Transverse colon (tissue), 4 donors: ENCODE measurements at regions not wholly inside any gene's neighbourhood (a gene's known extent, or its start where the extent isn't known, plus 50 kb on each side); places are given as distances from the start of the nearest gene placed in this dataset.

Source experiments
- DNase-seq: peaks from one replicate; pipeline ENCODE4 v3.0.0-alpha.2; 2019
- H3K27ac ChIP-seq, 4 donors: fragments of 200-600 bp; sonication (generic); 2 replicates each; pipeline ENCODE4 v1.5.1; 2016 to 2018; ENCODE audit warnings: inconsistent platforms in 4 of 4
- H3K27me3 ChIP-seq: fragments of 200-600 bp; sonication (generic); 2 replicates; pipeline ENCODE4 v1.5.1; 2017; ENCODE audit warnings: inconsistent platforms
- H3K36me3 ChIP-seq, 4 donors: fragments of 200-600 bp; sonication (generic); 2 replicates each; pipeline ENCODE4 v1.5.1; 2017 to 2019; ENCODE audit warnings: inconsistent platforms in 4 of 4
- H3K4me1 ChIP-seq, 4 donors: fragments of 200-600 bp; sonication (generic); 2 replicates each; pipeline ENCODE4 v1.5.1; 2017 to 2020; ENCODE audit warnings: inconsistent platforms in 4 of 4
- H3K4me3 ChIP-seq, 4 donors: fragments of 200-600 bp; sonication (generic); 1 replicate in 1 of 4; 2 replicates in 3 of 4; pipeline versions ENCODE4 v1.5.1 to v1.6.1; 2017 to 2019; ENCODE audit warnings: inconsistent platforms in 4 of 4
- H3K9me3 ChIP-seq, 2 donors: fragments of 200-600 bp; sonication (generic); 2 replicates each; pipeline ENCODE4 v1.5.1; 2017 to 2019; ENCODE audit warnings: inconsistent platforms in 2 of 2
- EP300 ChIP-seq: sonication (generic); formaldehyde crosslinking; IDR thresholded peaks from one replicate; pipeline ENCODE4 v1.6.1; 2017; ENCODE audit warnings: antibody characterized with exemption, low read depth
- POLR2A ChIP-seq: fragments of 450-650 bp; IDR thresholded peaks from one replicate; pipeline ENCODE4 v1.6.1; 2016; ENCODE audit warnings: antibody characterized with exemption, mild to moderate bottlenecking, moderate library complexity
- POLR2AphosphoS5 ChIP-seq, 3 donors: sonication (generic); formaldehyde crosslinking; IDR thresholded peaks; one replicate each; pipeline ENCODE4 v1.6.1; 2016; ENCODE audit warnings: antibody characterized with exemption in 3 of 3
- WGBS, 2 donors: methylation state at CpG; one replicate each; pipeline ENCODE4 v1.1.5; 2018; ENCODE audit warnings: low coverage in 1 of 2; 5-methylcytosine and 5-hydroxymethylcytosine counted together
- in situ Hi-C, 4 donors: fragments of 200-750 bp; cut with MboI; loops; one replicate each; pipeline versions ENCODE4 v1.15.0 to v1.15.1; 2017; ENCODE audit warnings: low sequenced_read_pairs in 3 of 4, low pct_ligation_motif_present in 1 of 4, low pct_unique_long_range_greater_than_20kb in 1 of 4
- intact Hi-C: fragments of 100-400 bp; cut with DNase I; formaldehyde crosslinking; loops from one replicate; pipeline ENCODE4 v1.15.1; 2023; ENCODE audit warnings: low total_unique reads
- TF ChIP-seq, protein P1 (sequence below), 5 experiments: fragments of 200-600 bp in 3 of 5; fragments of 450-650 bp in 2 of 5; sonication (generic) in 3 of 5; IDR thresholded peaks; 1 replicate in 2 of 5; 2 replicates in 3 of 5; pipeline ENCODE4 v1.5.1; 2016 to 2017; ENCODE audit warnings: antibody characterized with exemption in 5 of 5, inconsistent platforms in 3 of 5, mild to moderate bottlenecking in 2 of 5, moderate library complexity in 1 of 5

DNA sequence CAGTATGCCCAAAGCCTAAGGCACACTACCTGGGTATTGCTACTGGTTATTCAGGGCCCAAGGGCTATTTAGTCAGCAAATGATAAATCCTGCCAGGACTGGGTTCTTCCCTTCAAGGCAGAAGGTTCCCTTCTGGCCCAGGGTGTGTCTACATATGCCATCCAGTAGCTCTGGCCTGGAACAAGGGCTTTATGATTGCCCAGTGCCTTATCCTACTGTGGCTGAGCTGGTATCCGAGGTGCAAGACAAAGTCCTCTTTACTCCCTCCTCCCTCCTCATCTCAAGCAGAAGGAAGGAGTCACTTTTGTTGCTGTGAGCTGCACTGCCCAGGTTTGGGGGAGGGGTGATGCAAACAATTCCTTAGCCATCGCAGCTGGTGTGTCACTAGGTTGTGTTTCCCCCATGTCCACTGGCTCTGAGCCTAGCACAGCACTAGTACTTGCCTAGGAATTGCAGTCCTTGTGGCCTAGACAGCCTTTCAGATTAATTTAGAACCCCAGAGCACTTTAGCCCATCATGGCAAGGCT is 221.8 kb upstream of the TGFBR2 start:
- no peak for DNase-seq
- in situ Hi-C loops (no loop called here), intact Hi-C loops (no loop called here)
- TF ChIP-seq, protein P1, sequence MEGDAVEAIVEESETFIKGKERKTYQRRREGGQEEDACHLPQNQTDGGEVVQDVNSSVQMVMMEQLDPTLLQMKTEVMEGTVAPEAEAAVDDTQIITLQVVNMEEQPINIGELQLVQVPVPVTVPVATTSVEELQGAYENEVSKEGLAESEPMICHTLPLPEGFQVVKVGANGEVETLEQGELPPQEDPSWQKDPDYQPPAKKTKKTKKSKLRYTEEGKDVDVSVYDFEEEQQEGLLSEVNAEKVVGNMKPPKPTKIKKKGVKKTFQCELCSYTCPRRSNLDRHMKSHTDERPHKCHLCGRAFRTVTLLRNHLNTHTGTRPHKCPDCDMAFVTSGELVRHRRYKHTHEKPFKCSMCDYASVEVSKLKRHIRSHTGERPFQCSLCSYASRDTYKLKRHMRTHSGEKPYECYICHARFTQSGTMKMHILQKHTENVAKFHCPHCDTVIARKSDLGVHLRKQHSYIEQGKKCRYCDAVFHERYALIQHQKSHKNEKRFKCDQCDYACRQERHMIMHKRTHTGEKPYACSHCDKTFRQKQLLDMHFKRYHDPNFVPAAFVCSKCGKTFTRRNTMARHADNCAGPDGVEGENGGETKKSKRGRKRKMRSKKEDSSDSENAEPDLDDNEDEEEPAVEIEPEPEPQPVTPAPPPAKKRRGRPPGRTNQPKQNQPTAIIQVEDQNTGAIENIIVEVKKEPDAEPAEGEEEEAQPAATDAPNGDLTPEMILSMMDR (IDR thresholded peaks at IDR 0.05) = no peak
- TF ChIP-seq EP300 = no peak
- no peak for TF ChIP-seq POLR2A
- no peak for TF ChIP-seq POLR2AphosphoS5 (IDR thresholded peaks at IDR 0.05)
- Histone ChIP-seq H3K4me1 (no peaks in the 10 kb centered on the region), H3K36me3 (no peaks in the 10 kb centered on the region), H3K27ac (no peak overlapping the region), H3K27me3 (no peaks in the 10 kb centered on the region), H3K4me3 (no peak overlapping the region), H3K9me3 (no peaks in the 10 kb centered on the region)
- WGBS, 2 donors = 67% methylated on average over 2 of the region's 2 CpGs; no CpG with 5 or more reads in 1 of the 2 donors

DNA sequence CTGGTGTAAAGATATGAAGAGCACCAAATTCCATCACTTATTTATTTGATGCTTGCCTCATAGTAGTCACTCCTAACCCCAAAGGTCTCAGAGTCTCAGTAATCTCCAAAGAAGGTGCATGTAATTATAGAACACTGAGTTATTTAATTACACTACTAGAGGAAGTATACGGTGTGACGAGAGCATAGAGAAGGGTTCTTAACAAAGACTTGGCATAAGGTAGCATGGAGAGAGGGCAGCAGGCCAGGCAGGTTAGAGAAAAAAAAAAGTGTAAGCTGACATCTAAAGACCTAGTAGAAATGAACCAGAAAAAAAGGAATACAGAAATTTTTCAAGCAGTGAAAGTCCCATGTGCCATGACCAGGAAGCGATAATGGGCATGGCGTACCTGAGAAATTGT is 213.3 kb upstream of the TGFBR2 start:
- Histone ChIP-seq H3K36me3 (no peaks in the 10 kb centered on the region), H3K4me1 (no peaks in the 10 kb centered on the region), H3K4me3 (no peak overlapping the region), H3K27ac (no peak overlapping the region), H3K9me3 (no peaks in the 10 kb centered on the region), H3K27me3 (no peaks in the 10 kb centered on the region)
- in situ Hi-C loops = no loop called here
- TF ChIP-seq, protein P1 (IDR thresholded peaks at IDR 0.05) = no peak
- TF ChIP-seq EP300 (no peak), POLR2AphosphoS5 (IDR thresholded peaks at IDR 0.05) (no peak), POLR2A (no peak)
- no peak for DNase-seq
- 73 to 78% methylated on average over 4 of the region's 4 CpGs for WGBS, 2 donors
- intact Hi-C loops = no loop called here

DNA sequence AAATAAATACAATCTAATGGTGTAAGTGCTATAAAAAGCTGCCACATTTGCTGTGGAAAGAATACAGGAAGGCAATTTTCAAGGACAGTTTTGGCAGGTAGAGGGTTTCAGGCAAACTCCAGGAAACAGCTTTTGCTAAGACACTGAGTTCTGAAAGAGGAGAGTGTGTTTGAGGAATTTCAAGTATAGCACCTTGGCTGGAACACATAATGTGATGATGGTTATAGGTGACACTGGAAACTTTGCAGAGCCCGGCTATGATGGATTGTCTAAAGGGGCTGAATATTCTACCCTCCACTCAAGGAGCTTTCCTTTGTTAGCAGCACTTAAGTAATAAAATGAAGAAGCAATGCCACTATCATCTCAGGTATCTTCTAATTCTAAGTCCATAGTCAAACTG is 209.4 kb upstream of the TGFBR2 start:
- Histone ChIP-seq H3K27ac (no peak overlapping the region), H3K27me3 (no peaks in the 10 kb centered on the region), H3K36me3 (no peaks in the 10 kb centered on the region), H3K9me3 (no peaks in the 10 kb centered on the region), H3K4me3 (no peak overlapping the region), H3K4me1 (peaks cover 0 to 14% (median 1%) of the 10 kb centered on the region in 4 donors)
- in situ Hi-C loops (no loop called here), intact Hi-C loops (no loop called here)
- no peak for TF ChIP-seq EP300
- TF ChIP-seq POLR2A = no peak
- TF ChIP-seq, protein P1 (IDR thresholded peaks at IDR 0.05) = no peak
- TF ChIP-seq POLR2AphosphoS5 (IDR thresholded peaks at IDR 0.05) = no peak
- no peak for DNase-seq
- 79 to 80% methylated on average over 1 of the region's 1 CpG for WGBS, 2 donors

DNA sequence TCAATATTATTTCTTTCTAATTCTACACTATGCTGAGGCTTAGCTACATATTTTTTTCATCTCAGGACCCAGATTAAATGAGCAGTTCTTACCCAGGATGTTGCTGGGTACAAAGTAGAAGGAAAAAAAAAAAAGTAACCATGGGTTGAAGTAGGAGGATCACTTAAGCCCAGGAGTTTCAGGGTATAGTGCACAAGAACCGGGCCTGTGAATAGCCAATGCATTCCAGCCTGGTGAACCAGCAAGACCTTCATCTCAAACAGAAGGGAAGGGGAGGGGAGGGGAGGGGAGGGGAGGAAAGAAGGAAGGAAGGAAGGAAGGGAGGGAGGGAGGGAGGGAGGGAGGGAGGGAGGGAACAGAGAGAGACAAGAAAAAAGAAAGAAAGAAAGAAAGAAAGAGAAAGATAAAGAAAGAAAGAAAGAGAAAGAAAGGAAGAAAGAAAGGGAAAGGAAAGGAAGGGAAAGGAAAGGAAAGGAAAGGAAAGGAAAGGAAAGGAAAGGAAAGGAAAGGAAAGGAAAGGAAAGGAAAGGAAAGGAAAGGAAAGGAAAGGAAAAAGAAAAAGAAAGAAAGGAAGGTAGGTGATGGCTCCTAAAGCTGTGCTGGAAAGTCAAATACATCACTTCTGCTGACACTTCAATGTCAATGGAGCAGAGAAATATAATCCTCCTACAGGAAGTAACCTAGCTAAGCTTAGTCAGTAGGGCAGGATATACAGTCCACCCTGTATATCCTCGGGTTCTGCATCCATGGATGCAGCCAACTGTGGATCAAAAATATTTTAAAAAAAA is 206.8 kb upstream of the TGFBR2 start:
- no peaks in the 10 kb centered on the region for H3K36me3 ChIP-seq
- WGBS, 2 donors = 67 to 86% methylated on average over 1 to 2 of the region's 2 CpGs
- peaks cover 0 to 19% (median 1%) of the 10 kb centered on the region in 4 donors for H3K4me1 ChIP-seq
- no peak overlapping the region for H3K4me3 ChIP-seq
- no peaks in the 10 kb centered on the region for H3K27me3 ChIP-seq
- no peaks in the 10 kb centered on the region for H3K9me3 ChIP-seq
- no peak overlapping the region for H3K27ac ChIP-seq
- in situ Hi-C loops (no loop called here), intact Hi-C loops (no loop called here)
- TF ChIP-seq POLR2AphosphoS5 (IDR thresholded peaks at IDR 0.05) (no peak), EP300 (no peak), POLR2A (no peak)
- TF ChIP-seq, protein P1 (IDR thresholded peaks at IDR 0.05) = no peak
- no peak for DNase-seq
